Neuronal stem cell (in vitro differentiated cells): ENCODE measurements at regions not wholly inside any gene's neighbourhood (a gene's known extent, or its start where the extent isn't known, plus 50 kb on each side); places are given as distances from the start of the nearest gene placed in this dataset.

Experiments
- DNase-seq: peaks from one replicate; pipeline ENCODE4 v3.0.0-alpha.2; 2013; ENCODE audit warnings: low spot score
- H2AFZ ChIP-seq: one replicate; pipeline ENCODE4 v1.6.1; 2013; ENCODE audit warnings: mild to moderate bottlenecking, low read length, inconsistent platforms
- H2AK5ac ChIP-seq: 2 replicates; pipeline ENCODE4 v1.6.1; 2013; ENCODE audit warnings: low read depth, mild to moderate bottlenecking, inconsistent platforms, low read length, moderate library complexity, mixed read lengths
- H2BK120ac ChIP-seq: 2 replicates; pipeline ENCODE4 v1.6.1; 2013; ENCODE audit warnings: low read depth, mild to moderate bottlenecking, inconsistent platforms, low read length, moderate library complexity, mixed read lengths
- H2BK12ac ChIP-seq: one replicate; pipeline ENCODE4 v1.6.1; 2013; ENCODE audit warnings: low read length, inconsistent platforms
- H2BK15ac ChIP-seq: 2 replicates; pipeline ENCODE4 v1.6.1; 2013; ENCODE audit warnings: mild to moderate bottlenecking, low read length, inconsistent platforms, mixed read lengths
- H2BK5ac ChIP-seq: one replicate; pipeline ENCODE4 v1.6.1; 2013; ENCODE audit warnings: inconsistent platforms, mild to moderate bottlenecking, low read length, moderate library complexity
- H3K14ac ChIP-seq: one replicate; pipeline ENCODE4 v1.6.1; 2013; ENCODE audit warnings: low read length, inconsistent platforms
- H3K18ac ChIP-seq: 2 replicates; pipeline ENCODE4 v1.6.1; 2013; ENCODE audit warnings: low read length, inconsistent platforms
- H3K23ac ChIP-seq: 2 replicates; pipeline ENCODE4 v1.6.1; 2013; ENCODE audit warnings: low read depth, mild to moderate bottlenecking, mixed read lengths, low read length, inconsistent platforms; ENCODE audit not compliant: poor library complexity
- H3K27ac ChIP-seq: replicated peaks from 3 replicates; pipeline ENCODE4 v1.5.1; 2013; ENCODE audit warnings: low read length, inconsistent platforms
- H3K27me3 ChIP-seq, 3 experiments: 2 replicates each; pipeline ENCODE4 v1.6.1; 2013; ENCODE audit warnings: low read length in 3 of 3, mild to moderate bottlenecking in 2 of 3, inconsistent platforms in 1 of 3, low read depth in 1 of 3, mixed read lengths in 1 of 3, moderate library complexity in 1 of 3; ENCODE audit not compliant: control insufficient read depth in 3 of 3, insufficient read depth in 3 of 3
- H3K36me3 ChIP-seq, 2 donors: replicated peaks in 1 of 2; 2 replicates each; pipeline ENCODE4 v1.6.1; 2013; ENCODE audit warnings: low read length in 2 of 2; ENCODE audit not compliant: control insufficient read depth in 2 of 2, insufficient read depth in 2 of 2
- H3K4ac ChIP-seq: 2 replicates; pipeline ENCODE4 v1.6.1; 2013; ENCODE audit warnings: inconsistent platforms, mild to moderate bottlenecking, low read length, moderate library complexity
- H3K4me1 ChIP-seq, 2 donors: 1 replicate in 1 of 2; 2 replicates in 1 of 2; pipeline ENCODE4 v1.6.1; 2013; ENCODE audit warnings: low read length in 2 of 2, low read depth in 1 of 2; ENCODE audit not compliant: control insufficient read depth in 2 of 2, insufficient read depth in 1 of 2
- H3K4me2 ChIP-seq: one replicate; pipeline ENCODE4 v1.6.1; 2013; ENCODE audit warnings: mild to moderate bottlenecking, low read length, inconsistent platforms; ENCODE audit not compliant: insufficient read depth, poor library complexity, severe bottlenecking
- H3K4me3 ChIP-seq, 2 donors: 2 replicates each; pipeline ENCODE4 v1.5.1; 2013; ENCODE audit warnings: low read length in 2 of 2, mild to moderate bottlenecking in 2 of 2, inconsistent platforms in 1 of 2, moderate library complexity in 1 of 2
- H3K79me1 ChIP-seq: one replicate; pipeline ENCODE4 v1.6.1; 2013; ENCODE audit warnings: low read depth, mild to moderate bottlenecking, inconsistent platforms, low read length, moderate library complexity
- H3K9ac ChIP-seq: one replicate; pipeline ENCODE4 v1.6.1; 2013; ENCODE audit warnings: mild to moderate bottlenecking, low read depth, low read length, inconsistent platforms; ENCODE audit not compliant: poor library complexity
- H3K9me3 ChIP-seq, 2 donors: replicated peaks in 1 of 2; 2 replicates each; pipeline versions ENCODE3 to v1.6.1; 2013; ENCODE audit warnings: low read length in 2 of 2, mild to moderate bottlenecking in 2 of 2, inconsistent platforms in 1 of 2, low read depth in 1 of 2, mixed read lengths in 1 of 2, moderate library complexity in 1 of 2; ENCODE audit not compliant: control insufficient read depth in 2 of 2, insufficient read depth in 1 of 2
- H4K8ac ChIP-seq: one replicate; pipeline ENCODE4 v1.6.1; 2013; ENCODE audit warnings: low read depth, mild to moderate bottlenecking, inconsistent platforms, low read length, moderate library complexity
- H4K91ac ChIP-seq: one replicate; pipeline ENCODE4 v1.6.1; 2013; ENCODE audit warnings: low read length, low read depth, mild to moderate bottlenecking, inconsistent platforms; ENCODE audit not compliant: poor library complexity
- WGBS, 2 donors: extraction: QIAGEN DNeasy Blood & Tissue Kit; methylation state at CpG; one replicate each; pipeline ENCODE4 v1.1.7; 2013; ENCODE audit warnings: missing lambda C conversion rate in 2 of 2, mixed read lengths in 1 of 2; ENCODE audit not compliant: insufficient read length in 2 of 2, insufficient replicate concordance in 1 of 2; ENCODE audit errors: extremely low coverage in 2 of 2; 5-methylcytosine and 5-hydroxymethylcytosine counted together

GRCh38 chr2:14715600-14715999, 83.1 kb downstream of the LRATD1 start:
- H3K27me3 ChIP-seq, result no peaks in the 10 kb centered on the region
- H3K79me1 ChIP-seq, result no peaks in the 10 kb centered on the region
- H3K23ac ChIP-seq, result no peak overlapping the region
- no peak overlapping the region for H3K27ac ChIP-seq
- H2AFZ ChIP-seq, result no peak overlapping the region
- no peak overlapping the region for H3K14ac ChIP-seq
- no CpG with 5 or more reads among the region's 1 CpG for WGBS, 2 donors
- H2BK15ac ChIP-seq, result no peak overlapping the region
- H3K4me2 ChIP-seq, result no peak overlapping the region
- no peak overlapping the region for H3K18ac ChIP-seq
- H3K9ac ChIP-seq, result no peak overlapping the region
- H3K4me1 ChIP-seq, result no peaks in the 10 kb centered on the region
- H4K91ac ChIP-seq, result no peak overlapping the region
- no peaks in the 10 kb centered on the region for H3K36me3 ChIP-seq
- H2AK5ac ChIP-seq, result no peak overlapping the region
- no peak overlapping the region for H3K4me3 ChIP-seq
- H2BK5ac ChIP-seq, result no peak overlapping the region
- no peak overlapping the region for H2BK120ac ChIP-seq
- no peak overlapping the region for H2BK12ac ChIP-seq
- no peak overlapping the region for H3K4ac ChIP-seq
- DNase-seq, result no peak
- H4K8ac ChIP-seq, result no peak overlapping the region
- H3K9me3 ChIP-seq, result no peaks in the 10 kb centered on the region

GRCh38 chr2:14716319-14716718, 83.8 kb downstream of the LRATD1 start:
- Histone ChIP-seq H3K9ac (no peak overlapping the region), H4K91ac (no peak overlapping the region), H3K36me3 (no peaks in the 10 kb centered on the region), H2BK5ac (no peak overlapping the region), H3K9me3 (no peaks in the 10 kb centered on the region), H3K27me3 (no peaks in the 10 kb centered on the region), H3K18ac (no peak overlapping the region), H3K4me1 (no peaks in the 10 kb centered on the region), H2BK12ac (no peak overlapping the region), H3K79me1 (no peaks in the 10 kb centered on the region), H3K23ac (no peak overlapping the region), H3K4me2 (no peak overlapping the region), H2AK5ac (no peak overlapping the region), H3K14ac (no peak overlapping the region), H2BK15ac (no peak overlapping the region), H3K27ac (no peak overlapping the region), H4K8ac (no peak overlapping the region), H2AFZ (no peak overlapping the region), H3K4me3 (no peak overlapping the region), H3K4ac (no peak overlapping the region), H2BK120ac (no peak overlapping the region)
- no CpG with 5 or more reads among the region's 1 CpG for WGBS, 2 donors
- no peak for DNase-seq

- WGBS, 2 donors, result no CpG with 5 or more reads among the region's 3 CpGs
- Histone ChIP-seq H2BK15ac (no peak overlapping the region), H3K9ac (no peak overlapping the region), H2BK120ac (no peak overlapping the region), H3K27ac (no peak overlapping the region), H3K36me3 (no peaks in the 10 kb centered on the region), H4K91ac (no peak overlapping the region), H3K4me1 (no peaks in the 10 kb centered on the region), H2BK12ac (no peak overlapping the region), H3K4me2 (no peak overlapping the region), H4K8ac (no peak overlapping the region), H3K4me3 (no peak overlapping the region), H3K4ac (no peak overlapping the region), H3K23ac (no peak overlapping the region), H2AFZ (no peak overlapping the region), H3K18ac (no peak overlapping the region), H3K9me3 (no peaks in the 10 kb centered on the region), H3K27me3 (no peaks in the 10 kb centered on the region), H2AK5ac (no peak overlapping the region), H3K79me1 (no peaks in the 10 kb centered on the region), H3K14ac (no peak overlapping the region), H2BK5ac (no peak overlapping the region)
- no peak for DNase-seq
Observed at GRCh38 chr2:14717131-14717530, 84.6 kb downstream of the LRATD1 start.

- no peak overlapping the region for H3K23ac ChIP-seq
- no CpG with 5 or more reads among the region's 5 CpGs for WGBS, 2 donors
- H4K8ac ChIP-seq, result no peak overlapping the region
- H3K9ac ChIP-seq, result no peak overlapping the region
- no peak overlapping the region for H4K91ac ChIP-seq
- no peaks in the 10 kb centered on the region for H3K9me3 ChIP-seq
- no peak overlapping the region for H3K4ac ChIP-seq
- H3K4me2 ChIP-seq, result no peak overlapping the region
- no peaks in the 10 kb centered on the region for H3K4me1 ChIP-seq
- H3K36me3 ChIP-seq, result no peaks in the 10 kb centered on the region
- H3K79me1 ChIP-seq, result no peaks in the 10 kb centered on the region
- H2BK120ac ChIP-seq, result no peak overlapping the region
- H3K27ac ChIP-seq, result no peak overlapping the region
- no peak overlapping the region for H2BK5ac ChIP-seq
- H3K18ac ChIP-seq, result no peak overlapping the region
- H3K4me3 ChIP-seq, result no peak overlapping the region
- H3K14ac ChIP-seq, result no peak overlapping the region
- H2AK5ac ChIP-seq, result no peak overlapping the region
- H2BK12ac ChIP-seq, result no peak overlapping the region
- no peaks in the 10 kb centered on the region for H3K27me3 ChIP-seq
- DNase-seq, result no peak
- H2AFZ ChIP-seq, result no peak overlapping the region
- no peak overlapping the region for H2BK15ac ChIP-seq
Observed at GRCh38 chr2:14720319-14720718, 87.8 kb downstream of the LRATD1 start.
